ENCODE measurements at regions not wholly inside any gene's neighbourhood (a gene's known extent, or its start where the extent isn't known, plus 50 kb on each side); places are given as distances from the start of the nearest gene placed in this dataset.

DNA sequence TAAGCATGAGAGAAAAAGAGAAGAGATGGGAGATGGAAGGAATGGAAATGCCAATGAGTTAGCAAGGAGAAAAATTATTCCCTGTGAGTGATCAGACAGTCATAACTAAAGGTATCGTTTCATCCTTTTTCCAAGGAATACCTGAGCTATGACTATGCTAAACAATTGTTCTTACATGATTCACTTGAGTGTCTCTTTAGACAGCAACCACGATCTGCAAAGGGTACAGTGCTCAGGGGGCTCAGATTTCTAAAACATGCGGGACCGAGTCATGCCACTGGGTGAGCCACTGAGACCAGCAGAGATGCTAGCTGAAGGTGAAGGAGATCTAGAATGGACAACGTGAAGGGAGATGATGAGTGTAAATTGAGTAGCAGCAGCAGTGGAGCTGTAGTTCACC, 78.0 kb upstream of the CTTNBP2 start:
- TF ChIP-seq, protein P1, sequence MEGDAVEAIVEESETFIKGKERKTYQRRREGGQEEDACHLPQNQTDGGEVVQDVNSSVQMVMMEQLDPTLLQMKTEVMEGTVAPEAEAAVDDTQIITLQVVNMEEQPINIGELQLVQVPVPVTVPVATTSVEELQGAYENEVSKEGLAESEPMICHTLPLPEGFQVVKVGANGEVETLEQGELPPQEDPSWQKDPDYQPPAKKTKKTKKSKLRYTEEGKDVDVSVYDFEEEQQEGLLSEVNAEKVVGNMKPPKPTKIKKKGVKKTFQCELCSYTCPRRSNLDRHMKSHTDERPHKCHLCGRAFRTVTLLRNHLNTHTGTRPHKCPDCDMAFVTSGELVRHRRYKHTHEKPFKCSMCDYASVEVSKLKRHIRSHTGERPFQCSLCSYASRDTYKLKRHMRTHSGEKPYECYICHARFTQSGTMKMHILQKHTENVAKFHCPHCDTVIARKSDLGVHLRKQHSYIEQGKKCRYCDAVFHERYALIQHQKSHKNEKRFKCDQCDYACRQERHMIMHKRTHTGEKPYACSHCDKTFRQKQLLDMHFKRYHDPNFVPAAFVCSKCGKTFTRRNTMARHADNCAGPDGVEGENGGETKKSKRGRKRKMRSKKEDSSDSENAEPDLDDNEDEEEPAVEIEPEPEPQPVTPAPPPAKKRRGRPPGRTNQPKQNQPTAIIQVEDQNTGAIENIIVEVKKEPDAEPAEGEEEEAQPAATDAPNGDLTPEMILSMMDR (optimal IDR thresholded peaks at IDR 0.05 in 1 of 3, IDR thresholded peaks at IDR 0.05 in 1 of 3, conservative IDR thresholded peaks at IDR 0.05 in 1 of 3; ENCODE audit: extremely low read depth in 1 of 3, insufficient read depth in 2 of 3, low read length in 3 of 3): peak in 2 of 3 experiments; percentile 15 to 37
- no peak for TF ChIP-seq EZH2 (IDR thresholded peaks at IDR 0.05; ENCODE audit: low read length)

Measured in keratinocyte (primary cell).